GM12878 (cell line): ENCODE measurements at regions not wholly inside any gene's neighbourhood (a gene's known extent, or its start where the extent isn't known, plus 50 kb on each side); places are given as distances from the start of the nearest gene placed in this dataset.

ENCODE experiments used
- ATAC-seq: fragments of 200-7000 bp; cut with Tn5 transposase; 3 replicates; pipeline ENCODE4 v1.9.1; 2020; ENCODE audit warnings: mild to moderate bottlenecking, moderate library complexity
- BruUV-seq: library from RNA; stranded (reverse); fragments of 400-500 nt; replicated peaks from 2 replicates; lab custom pipeline; 2021; lab: Mats Ljungman, UMichigan
- CTCF ChIA-PET: fragments of 300-600 bp; sonication (Branson Sonifier 250); formaldehyde crosslinking; extraction: SDS; loops from one replicate; lab custom pipeline; 2021; ENCODE audit warnings: inconsistent platforms; lab: Yijun Ruan, JAX
- POLR2A ChIA-PET: fragments of 350-600 bp; formaldehyde crosslinking; extraction: SDS; loops from one replicate; lab custom pipeline; 2021; ENCODE audit warnings: inconsistent platforms; lab: Charles Lee
- RAD21 ChIA-PET: fragments of 300-600 bp; sonication (Branson Sonifier 250); formaldehyde crosslinking; loops from one replicate; lab custom pipeline; 2023; ENCODE audit warnings: antibody characterized with exemption; ENCODE audit not compliant: unreplicated experiment; lab: Charles Lee
- SMC1A ChIA-PET: fragments of 300-600 bp; sonication (Branson Sonifier 250); formaldehyde crosslinking; loops from one replicate; lab custom pipeline; 2023; ENCODE audit not compliant: unreplicated experiment, uncharacterized antibody; lab: Charles Lee
- DNase-seq: peaks from one replicate; pipeline ENCODE4 v3.0.0-alpha.2; 2011; ENCODE audit warnings: low read depth, low spot score
- FAIRE-seq: peaks from 3 replicates; lab custom pipeline; 2011; peaks lifted over from hg19 to GRCh38; lab: Jason Lieb, UNC
- H2AFZ ChIP-seq: 2 replicates; pipeline ENCODE4 v1.6.0; 2011; ENCODE audit warnings: low read depth, low read length, control low read depth; ENCODE audit not compliant: control insufficient read depth
- H3K27ac ChIP-seq: 2 replicates; pipeline ENCODE4 v1.5.1; 2011; ENCODE audit warnings: control low read depth; ENCODE audit not compliant: control insufficient read depth, insufficient read depth
- H3K27me3 ChIP-seq, 2 experiments: replicated peaks in 1 of 2; 2 replicates each; pipeline versions ENCODE4 v1.6.0 to v1.6.1; 2011; ENCODE audit warnings: low read length in 1 of 2; ENCODE audit not compliant: control insufficient read depth in 2 of 2, insufficient read depth in 2 of 2
- H3K36me3 ChIP-seq, 2 experiments: 2 replicates each; pipeline ENCODE4 v1.5.1; 2011; ENCODE audit warnings: low read length in 1 of 2; ENCODE audit not compliant: control insufficient read depth in 2 of 2, insufficient read depth in 2 of 2
- H3K4me1 ChIP-seq: 2 replicates; pipeline ENCODE4 v1.6.1; 2011; ENCODE audit warnings: mild to moderate bottlenecking, low read length, moderate library complexity, mixed read lengths; ENCODE audit not compliant: control insufficient read depth, insufficient read depth
- H3K4me2 ChIP-seq: 2 replicates; pipeline ENCODE4 v1.6.0; 2011; ENCODE audit warnings: control low read depth; ENCODE audit not compliant: control insufficient read depth, insufficient read depth
- H3K4me3 ChIP-seq: fragments of 200-600 bp; sonication (generic); 2 replicates; pipeline ENCODE4 v1.5.1; 2016
- H3K79me2 ChIP-seq: 2 replicates; pipeline ENCODE4 v1.6.0; 2011; ENCODE audit warnings: low read length; ENCODE audit not compliant: control insufficient read depth, insufficient read depth
- H3K9ac ChIP-seq: 2 replicates; pipeline ENCODE4 v1.8.0; 2011; ENCODE audit warnings: low read length, control low read depth, mixed read lengths; ENCODE audit not compliant: control insufficient read depth, insufficient read depth
- H3K9me3 ChIP-seq: replicated peaks from 3 replicates; pipeline ENCODE4 v1.5.1; 2011; ENCODE audit warnings: mild to moderate bottlenecking, low read length; ENCODE audit not compliant: control insufficient read depth, insufficient read depth
- H4K20me1 ChIP-seq: 2 replicates; pipeline ENCODE4 v1.6.0; 2011; ENCODE audit not compliant: control insufficient read depth, insufficient read depth
- ESRRA ChIP-seq: IDR thresholded peaks from 2 replicates; pipeline ENCODE4 v1.6.1; 2012; ENCODE audit warnings: mild to moderate bottlenecking, low read length, improper control_type of control experiment
- IKZF1 ChIP-seq: fragments of 450-650 bp; conservative IDR thresholded peaks from 2 replicates; pipeline ENCODE4 v1.6.1; 2017; ENCODE audit warnings: antibody characterized with exemption, mild to moderate bottlenecking
- JUND ChIP-seq: IDR thresholded peaks from 2 replicates; pipeline ENCODE4 v1.6.1; 2012; ENCODE audit warnings: low read depth, mild to moderate bottlenecking, low read length, improper control_type of control experiment, moderate library complexity
- KAT2A ChIP-seq: conservative IDR thresholded peaks from 2 replicates; pipeline ENCODE4 v1.6.1; 2011; ENCODE audit warnings: low read depth, low read length; ENCODE audit not compliant: control insufficient read depth
- RBBP5 ChIP-seq: fragments of 200-600 bp; sonication (generic); conservative IDR thresholded peaks from 2 replicates; pipeline ENCODE4 v1.6.1; 2016
- SREBF2 ChIP-seq: IDR thresholded peaks from 2 replicates; pipeline ENCODE4 v1.6.1; 2012; ENCODE audit warnings: mild to moderate bottlenecking, low read length
- STAT1 ChIP-seq: fragments of 450-650 bp; conservative IDR thresholded peaks from 2 replicates; pipeline ENCODE4 v1.6.1; 2014; ENCODE audit warnings: antibody characterized with exemption, mild to moderate bottlenecking
- ZNF24 ChIP-seq: fragments of 450-650 bp; IDR thresholded peaks from 2 replicates; pipeline ENCODE4 v1.6.1; 2017; ENCODE audit warnings: antibody characterized with exemption, mild to moderate bottlenecking
- WGBS: methylation state at CpG from one replicate; pipeline ENCODE4 v1.1.6; 2016; ENCODE audit warnings: low lambda C conversion rate; ENCODE audit not compliant: insufficient replicate concordance, insufficient coverage; ENCODE audit errors: missing lambda C conversion rate; 5-methylcytosine and 5-hydroxymethylcytosine counted together
- in situ Hi-C: fragments of 300-500 bp; cut with MboI; formaldehyde crosslinking; loops from 9 replicates; pipeline ENCODE4 v1.14.3; 2018; ENCODE audit warnings: mixed read lengths
- intact Hi-C: fragments of 100-400 bp; cut with micrococcal nuclease; formaldehyde crosslinking; loops from one replicate; pipeline ENCODE4 v1.14.2; 2022; ENCODE audit not compliant: unreplicated experiment
- TF ChIP-seq, protein P1 (sequence below): fragments of 450-650 bp; IDR thresholded peaks from 2 replicates; pipeline ENCODE4 v1.6.1; 2017; ENCODE audit warnings: mild to moderate bottlenecking, moderate library complexity
- TF ChIP-seq, protein P2 (sequence below): IDR thresholded peaks from 2 replicates; pipeline ENCODE4 v1.6.1; 2011; ENCODE audit warnings: mild to moderate bottlenecking, low read depth, low read length, moderate library complexity; ENCODE audit not compliant: insufficient replicate concordance
- TF ChIP-seq, protein P3 (sequence below): fragments of 450-650 bp; IDR thresholded peaks from 2 replicates; pipeline ENCODE4 v1.6.1; 2017; ENCODE audit warnings: mild to moderate bottlenecking
- TF ChIP-seq, protein P4 (sequence below), 3 experiments: IDR thresholded peaks in 2 of 3; conservative IDR thresholded peaks in 1 of 3; 2 replicates each; pipeline ENCODE4 v1.5.1; 2011; ENCODE audit warnings: low read depth in 3 of 3, low read length in 3 of 3, mild to moderate bottlenecking in 3 of 3, control low read depth in 2 of 3, moderate library complexity in 2 of 3, inconsistent platforms in 1 of 3, mixed read lengths in 1 of 3; ENCODE audit not compliant: control insufficient read depth in 2 of 3, insufficient read depth in 1 of 3; ENCODE audit errors: extremely low read depth in 1 of 3

DNA sequence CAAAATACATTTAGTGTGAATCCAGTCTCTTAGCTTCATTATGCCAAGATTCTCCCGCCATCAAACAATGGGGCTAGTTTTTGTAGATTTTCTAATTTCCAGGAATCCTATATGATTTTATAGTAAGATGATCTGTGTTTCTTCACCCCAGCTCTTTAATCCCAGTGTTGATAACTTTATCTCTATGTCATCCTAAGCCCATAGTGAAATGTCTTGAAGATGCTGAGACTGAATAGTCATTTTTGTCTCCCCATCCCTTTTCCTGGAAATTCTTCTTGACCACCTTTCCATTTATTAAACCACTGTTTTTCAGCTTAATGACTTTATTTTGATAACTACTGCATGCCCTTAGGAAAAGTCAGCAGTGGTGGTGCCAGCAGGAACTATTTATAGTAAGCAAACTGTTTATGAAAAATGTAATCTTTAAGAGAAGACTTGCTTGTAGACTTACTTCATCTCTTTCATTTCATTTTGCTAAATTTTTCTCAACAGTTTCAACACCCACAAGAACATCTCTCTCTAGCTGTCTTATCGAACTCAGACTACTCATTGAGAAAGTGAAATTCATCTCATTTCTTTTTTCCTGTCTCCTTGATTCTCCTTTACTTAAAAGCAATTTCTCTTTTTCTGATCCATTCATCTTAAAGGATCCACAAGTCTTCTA, 116.6 kb downstream of the NTMT2 start (continued):
- TF ChIP-seq, protein P1, sequence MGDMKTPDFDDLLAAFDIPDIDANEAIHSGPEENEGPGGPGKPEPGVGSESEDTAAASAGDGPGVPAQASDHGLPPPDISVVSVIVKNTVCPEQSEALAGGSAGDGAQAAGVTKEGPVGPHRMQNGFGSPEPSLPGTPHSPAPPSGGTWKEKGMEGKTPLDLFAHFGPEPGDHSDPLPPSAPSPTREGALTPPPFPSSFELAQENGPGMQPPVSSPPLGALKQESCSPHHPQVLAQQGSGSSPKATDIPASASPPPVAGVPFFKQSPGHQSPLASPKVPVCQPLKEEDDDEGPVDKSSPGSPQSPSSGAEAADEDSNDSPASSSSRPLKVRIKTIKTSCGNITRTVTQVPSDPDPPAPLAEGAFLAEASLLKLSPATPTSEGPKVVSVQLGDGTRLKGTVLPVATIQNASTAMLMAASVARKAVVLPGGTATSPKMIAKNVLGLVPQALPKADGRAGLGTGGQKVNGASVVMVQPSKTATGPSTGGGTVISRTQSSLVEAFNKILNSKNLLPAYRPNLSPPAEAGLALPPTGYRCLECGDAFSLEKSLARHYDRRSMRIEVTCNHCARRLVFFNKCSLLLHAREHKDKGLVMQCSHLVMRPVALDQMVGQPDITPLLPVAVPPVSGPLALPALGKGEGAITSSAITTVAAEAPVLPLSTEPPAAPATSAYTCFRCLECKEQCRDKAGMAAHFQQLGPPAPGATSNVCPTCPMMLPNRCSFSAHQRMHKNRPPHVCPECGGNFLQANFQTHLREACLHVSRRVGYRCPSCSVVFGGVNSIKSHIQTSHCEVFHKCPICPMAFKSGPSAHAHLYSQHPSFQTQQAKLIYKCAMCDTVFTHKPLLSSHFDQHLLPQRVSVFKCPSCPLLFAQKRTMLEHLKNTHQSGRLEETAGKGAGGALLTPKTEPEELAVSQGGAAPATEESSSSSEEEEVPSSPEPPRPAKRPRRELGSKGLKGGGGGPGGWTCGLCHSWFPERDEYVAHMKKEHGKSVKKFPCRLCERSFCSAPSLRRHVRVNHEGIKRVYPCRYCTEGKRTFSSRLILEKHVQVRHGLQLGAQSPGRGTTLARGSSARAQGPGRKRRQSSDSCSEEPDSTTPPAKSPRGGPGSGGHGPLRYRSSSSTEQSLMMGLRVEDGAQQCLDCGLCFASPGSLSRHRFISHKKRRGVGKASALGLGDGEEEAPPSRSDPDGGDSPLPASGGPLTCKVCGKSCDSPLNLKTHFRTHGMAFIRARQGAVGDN, result no peak
- no peak for TF ChIP-seq SREBF2

- no peak overlapping the region for H2AFZ ChIP-seq
- ChIA-PET CTCF (no interaction called here), SMC1A (interaction anchor here (1.2 kb wide), 1 partner anchor 17 kb away, joined by 3 read pairs; no protein-coding TSS in a partner anchor), POLR2A (no interaction called here), RAD21 (no interaction called here)
- WGBS, result 0% methylated on average over 1 of the region's 1 CpG
- no peaks in the 10 kb centered on the region for H3K36me3 ChIP-seq
- no peaks in the 10 kb centered on the region for H3K9me3 ChIP-seq
- in situ Hi-C loops, result no loop called here
- no peaks in the 10 kb centered on the region for H3K79me2 ChIP-seq
- TF ChIP-seq, protein P2, sequence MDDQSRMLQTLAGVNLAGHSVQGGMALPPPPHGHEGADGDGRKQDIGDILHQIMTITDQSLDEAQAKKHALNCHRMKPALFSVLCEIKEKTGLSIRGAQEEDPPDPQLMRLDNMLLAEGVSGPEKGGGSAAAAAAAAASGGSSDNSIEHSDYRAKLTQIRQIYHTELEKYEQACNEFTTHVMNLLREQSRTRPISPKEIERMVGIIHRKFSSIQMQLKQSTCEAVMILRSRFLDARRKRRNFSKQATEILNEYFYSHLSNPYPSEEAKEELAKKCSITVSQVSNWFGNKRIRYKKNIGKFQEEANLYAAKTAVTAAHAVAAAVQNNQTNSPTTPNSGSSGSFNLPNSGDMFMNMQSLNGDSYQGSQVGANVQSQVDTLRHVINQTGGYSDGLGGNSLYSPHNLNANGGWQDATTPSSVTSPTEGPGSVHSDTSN, result no peak
- TF ChIP-seq RBBP5 (no peak), ESRRA (no peak), ZNF24 (no peak), KAT2A (no peak), STAT1 (no peak), IKZF1 (no peak), JUND (no peak)
- TF ChIP-seq, protein P3, sequence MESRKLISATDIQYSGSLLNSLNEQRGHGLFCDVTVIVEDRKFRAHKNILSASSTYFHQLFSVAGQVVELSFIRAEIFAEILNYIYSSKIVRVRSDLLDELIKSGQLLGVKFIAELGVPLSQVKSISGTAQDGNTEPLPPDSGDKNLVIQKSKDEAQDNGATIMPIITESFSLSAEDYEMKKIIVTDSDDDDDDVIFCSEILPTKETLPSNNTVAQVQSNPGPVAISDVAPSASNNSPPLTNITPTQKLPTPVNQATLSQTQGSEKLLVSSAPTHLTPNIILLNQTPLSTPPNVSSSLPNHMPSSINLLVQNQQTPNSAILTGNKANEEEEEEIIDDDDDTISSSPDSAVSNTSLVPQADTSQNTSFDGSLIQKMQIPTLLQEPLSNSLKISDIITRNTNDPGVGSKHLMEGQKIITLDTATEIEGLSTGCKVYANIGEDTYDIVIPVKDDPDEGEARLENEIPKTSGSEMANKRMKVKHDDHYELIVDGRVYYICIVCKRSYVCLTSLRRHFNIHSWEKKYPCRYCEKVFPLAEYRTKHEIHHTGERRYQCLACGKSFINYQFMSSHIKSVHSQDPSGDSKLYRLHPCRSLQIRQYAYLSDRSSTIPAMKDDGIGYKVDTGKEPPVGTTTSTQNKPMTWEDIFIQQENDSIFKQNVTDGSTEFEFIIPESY, result no peak
- TF ChIP-seq, protein P4, sequence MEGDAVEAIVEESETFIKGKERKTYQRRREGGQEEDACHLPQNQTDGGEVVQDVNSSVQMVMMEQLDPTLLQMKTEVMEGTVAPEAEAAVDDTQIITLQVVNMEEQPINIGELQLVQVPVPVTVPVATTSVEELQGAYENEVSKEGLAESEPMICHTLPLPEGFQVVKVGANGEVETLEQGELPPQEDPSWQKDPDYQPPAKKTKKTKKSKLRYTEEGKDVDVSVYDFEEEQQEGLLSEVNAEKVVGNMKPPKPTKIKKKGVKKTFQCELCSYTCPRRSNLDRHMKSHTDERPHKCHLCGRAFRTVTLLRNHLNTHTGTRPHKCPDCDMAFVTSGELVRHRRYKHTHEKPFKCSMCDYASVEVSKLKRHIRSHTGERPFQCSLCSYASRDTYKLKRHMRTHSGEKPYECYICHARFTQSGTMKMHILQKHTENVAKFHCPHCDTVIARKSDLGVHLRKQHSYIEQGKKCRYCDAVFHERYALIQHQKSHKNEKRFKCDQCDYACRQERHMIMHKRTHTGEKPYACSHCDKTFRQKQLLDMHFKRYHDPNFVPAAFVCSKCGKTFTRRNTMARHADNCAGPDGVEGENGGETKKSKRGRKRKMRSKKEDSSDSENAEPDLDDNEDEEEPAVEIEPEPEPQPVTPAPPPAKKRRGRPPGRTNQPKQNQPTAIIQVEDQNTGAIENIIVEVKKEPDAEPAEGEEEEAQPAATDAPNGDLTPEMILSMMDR (IDR thresholded peaks at IDR 0.05 in 2 of 3, conservative IDR thresholded peaks at IDR 0.05 in 1 of 3; ENCODE audit: control insufficient read depth in 2 of 3, extremely low read depth in 1 of 3, insufficient read depth in 1 of 3, low read depth in 3 of 3, low read length in 3 of 3), result no peak
- intact Hi-C loops, result no loop called here
- H3K4me2 ChIP-seq, result no peak overlapping the region
- no peak overlapping the region for H3K4me3 ChIP-seq
- no peak overlapping the region for H3K9ac ChIP-seq
- no peaks in the 10 kb centered on the region for H4K20me1 ChIP-seq
- H3K27ac ChIP-seq, result no peak overlapping the region
- ATAC-seq, result no peak
- BruUV-seq, result no TSS peak
- FAIRE-seq, result no peak
- no peaks in the 10 kb centered on the region for H3K4me1 ChIP-seq
- H3K27me3 ChIP-seq, result no peaks in the 10 kb centered on the region
- DNase-seq, result no peak
Observed at GRCh38 chr1:170265234-170265633, 119.5 kb downstream of the NTMT2 start.
